ENCODE measurements at regions not wholly inside any gene's neighbourhood (a gene's known extent, or its start where the extent isn't known, plus 50 kb on each side); places are given as distances from the start of the nearest gene placed in this dataset.

GRCh38 chr2:13818002-13818401 is 814.5 kb upstream of the LRATD1 start:
- TF ChIP-seq EZH2phosphoT487 (IDR thresholded peaks at IDR 0.05), result no peak
- TF ChIP-seq CTCF (IDR thresholded peaks at IDR 0.05), result no peak
- no peak for TF ChIP-seq EZH2 (IDR thresholded peaks at IDR 0.05)
